H1 (cell line): ENCODE measurements at regions not wholly inside any gene's neighbourhood (a gene's known extent, or its start where the extent isn't known, plus 50 kb on each side); places are given as distances from the start of the nearest gene placed in this dataset.

Source experiments
- CTCF ChIA-PET: fragments of 300-600 bp; sonication (Branson Sonifier 250); formaldehyde crosslinking; loops from one replicate; lab custom pipeline; 2021; ENCODE audit not compliant: partially characterized antibody; lab: Charles Lee
- POLR2A ChIA-PET: fragments of 300-600 bp; sonication (Branson Sonifier 250); formaldehyde crosslinking; loops from one replicate; lab custom pipeline; 2021; ENCODE audit warnings: inconsistent platforms; ENCODE audit not compliant: partially characterized antibody; lab: Charles Lee
- DNase-seq, 2 experiments: peaks; one replicate each; pipeline versions ENCODE4 v3.0.0 to v3.0.0-alpha.2; 2010 to 2022; ENCODE audit warnings: low spot score in 2 of 2, low read depth in 1 of 2, mixed read lengths in 1 of 2
- FAIRE-seq: peaks from 2 replicates; lab custom pipeline; 2011; peaks lifted over from hg19 to GRCh38; lab: Jason Lieb, UNC
- H2AFZ ChIP-seq: 2 replicates; pipeline ENCODE4 v1.8.1; 2012; ENCODE audit warnings: low read length, inconsistent platforms
- H2AK5ac ChIP-seq: 2 replicates; pipeline ENCODE4 v1.6.1; 2013; ENCODE audit warnings: low read depth, low read length
- H2BK120ac ChIP-seq: replicated peaks from 2 replicates; pipeline ENCODE3; 2013; ENCODE audit warnings: low read depth, low read length, inconsistent platforms
- H2BK12ac ChIP-seq: 2 replicates; pipeline ENCODE4 v1.6.1; 2013; ENCODE audit warnings: low read depth, low read length
- H2BK15ac ChIP-seq: 2 replicates; pipeline ENCODE4 v1.6.1; 2013; ENCODE audit warnings: low read length
- H2BK20ac ChIP-seq: 2 replicates; pipeline ENCODE4 v1.6.1; 2013; ENCODE audit warnings: low read length
- H2BK5ac ChIP-seq: 2 replicates; pipeline ENCODE4 v1.6.1; 2013; ENCODE audit warnings: low read depth, low read length
- H3K14ac ChIP-seq: 2 replicates; pipeline ENCODE4 v1.6.1; 2013; ENCODE audit warnings: inconsistent platforms; ENCODE audit not compliant: insufficient read length
- H3K18ac ChIP-seq: 2 replicates; pipeline ENCODE4 v1.6.1; 2013; ENCODE audit warnings: low read length; ENCODE audit errors: extremely low read depth
- H3K23ac ChIP-seq: 2 replicates; pipeline ENCODE4 v1.6.1; 2013; ENCODE audit warnings: inconsistent platforms; ENCODE audit not compliant: insufficient read length
- H3K23me2 ChIP-seq: 2 replicates; pipeline ENCODE4 v1.6.1; 2013; ENCODE audit warnings: low read depth, low read length
- H3K27ac ChIP-seq: 2 replicates; pipeline ENCODE4 v1.6.1; 2011; ENCODE audit warnings: low read depth, low read length, inconsistent platforms
- H3K27me3 ChIP-seq, 4 experiments: replicated peaks in 1 of 4; 1 replicate in 1 of 4; 2 replicates in 3 of 4; pipeline versions ENCODE4 v1.6.1 to v1.8.1; 2011 to 2013; ENCODE audit warnings: low read length in 3 of 4, mild to moderate bottlenecking in 3 of 4, inconsistent platforms in 2 of 4, mixed read lengths in 2 of 4, moderate library complexity in 1 of 4; ENCODE audit not compliant: control insufficient read depth in 3 of 4, insufficient read depth in 3 of 4; ENCODE audit errors: extremely low read depth in 1 of 4
- H3K36me3 ChIP-seq, 4 experiments: 2 replicates each; pipeline versions ENCODE4 v1.6.1 to v1.8.1; 2011 to 2013; ENCODE audit warnings: mild to moderate bottlenecking in 4 of 4, low read length in 3 of 4, moderate library complexity in 2 of 4, control low read depth in 1 of 4, inconsistent platforms in 1 of 4; ENCODE audit not compliant: insufficient read depth in 4 of 4, control insufficient read depth in 2 of 4
- H3K4ac ChIP-seq: replicated peaks from 2 replicates; pipeline ENCODE3; 2013; ENCODE audit warnings: low read length, low read depth, mixed read lengths, inconsistent platforms; ENCODE audit not compliant: insufficient read length
- H3K4me1 ChIP-seq, 4 experiments: replicated peaks in 1 of 4; 1 replicate in 1 of 4; 2 replicates in 3 of 4; pipeline versions ENCODE4 v1.6.1 to v1.8.1; 2011 to 2013; ENCODE audit warnings: low read length in 3 of 4, inconsistent platforms in 2 of 4, mixed read lengths in 1 of 4; ENCODE audit not compliant: insufficient read depth in 4 of 4, control insufficient read depth in 3 of 4
- H3K4me2 ChIP-seq, 2 experiments: 2 replicates each; pipeline versions ENCODE4 v1.6.1 to v1.8.1; 2011 to 2013; ENCODE audit warnings: low read depth in 2 of 2, low read length in 2 of 2, control low read depth in 1 of 2, inconsistent platforms in 1 of 2, mild to moderate bottlenecking in 1 of 2; ENCODE audit not compliant: insufficient read depth in 1 of 2
- H3K4me3 ChIP-seq, 4 experiments: fragments of 200-600, 300-600 bp in 1 of 4; sonication (generic), shearing (Covaris generic), sonication (Bioruptor Twin) in 1 of 4; 2 replicates each; pipeline versions ENCODE4 v1.5.1 to v1.8.1; 2011 to 2016; ENCODE audit warnings: low read length in 4 of 4, low read depth in 3 of 4, control low read depth in 2 of 4, inconsistent platforms in 2 of 4, mild to moderate bottlenecking in 2 of 4, mixed read lengths in 1 of 4, moderate library complexity in 1 of 4; ENCODE audit not compliant: insufficient read depth in 2 of 4; ENCODE audit errors: extremely low read depth in 1 of 4
- H3K56ac ChIP-seq: replicated peaks from 2 replicates; pipeline ENCODE3; 2013; ENCODE audit warnings: low read depth, mild to moderate bottlenecking, mixed read lengths, low read length, inconsistent platforms; ENCODE audit not compliant: insufficient read length
- H3K79me1 ChIP-seq: 2 replicates; pipeline ENCODE4 v1.6.1; 2013; ENCODE audit warnings: low read depth, low read length, control low read depth
- H3K79me2 ChIP-seq, 2 experiments: 2 replicates each; pipeline versions ENCODE4 v1.6.1 to v1.8.1; 2012 to 2013; ENCODE audit warnings: low read length in 2 of 2, mild to moderate bottlenecking in 2 of 2, inconsistent platforms in 1 of 2; ENCODE audit not compliant: insufficient read depth in 2 of 2, control insufficient read depth in 1 of 2
- H3K9ac ChIP-seq, 4 experiments: replicated peaks in 1 of 4; 1 replicate in 1 of 4; 2 replicates in 3 of 4; pipeline versions ENCODE4 v1.6.1 to v1.8.1; 2011 to 2013; ENCODE audit warnings: low read depth in 3 of 4, low read length in 3 of 4, control low read depth in 2 of 4, mild to moderate bottlenecking in 2 of 4, moderate library complexity in 2 of 4, inconsistent platforms in 1 of 4; ENCODE audit errors: extremely low read depth in 1 of 4
- H3K9me3 ChIP-seq, 2 experiments: 2 replicates each; pipeline versions ENCODE4 v1.6.1 to v1.8.1; 2012 to 2013; ENCODE audit warnings: mild to moderate bottlenecking in 2 of 2, moderate library complexity in 2 of 2, control low read depth in 1 of 2, inconsistent platforms in 1 of 2, low read depth in 1 of 2, low read length in 1 of 2, mixed read lengths in 1 of 2; ENCODE audit not compliant: insufficient read depth in 2 of 2
- H4K20me1 ChIP-seq, 2 experiments: replicated peaks in 1 of 2; 2 replicates each; pipeline versions ENCODE3 to v1.8.1; 2011 to 2013; ENCODE audit warnings: inconsistent platforms in 2 of 2, low read length in 2 of 2, mild to moderate bottlenecking in 1 of 2; ENCODE audit not compliant: insufficient read depth in 2 of 2, control insufficient read depth in 1 of 2
- H4K5ac ChIP-seq: 2 replicates; pipeline ENCODE4 v1.6.1; 2013; ENCODE audit warnings: low read length, low read depth, mixed read lengths, inconsistent platforms; ENCODE audit not compliant: insufficient read length
- H4K8ac ChIP-seq: 2 replicates; pipeline ENCODE4 v1.8.0; 2013; ENCODE audit warnings: mild to moderate bottlenecking, moderate library complexity, low read length, inconsistent platforms; ENCODE audit not compliant: insufficient read depth; ENCODE audit errors: extremely low read depth
- H4K91ac ChIP-seq: replicated peaks from 2 replicates; pipeline ENCODE3; 2013; ENCODE audit warnings: low read length, mixed read lengths, inconsistent platforms; ENCODE audit not compliant: insufficient read length
- CEBPB ChIP-seq: IDR thresholded peaks from 2 replicates; pipeline ENCODE4 v1.6.1; 2012; ENCODE audit warnings: low read depth, low read length
- CHD1 ChIP-seq: IDR thresholded peaks from 2 replicates; pipeline ENCODE4 v1.6.1; 2012; ENCODE audit warnings: low read depth, low read length, improper control_type of control experiment
- EZH2 ChIP-seq: fragments of 200-600 bp; sonication (generic); IDR thresholded peaks from 2 replicates; pipeline ENCODE4 v1.7.1; 2012; ENCODE audit warnings: low read depth, mild to moderate bottlenecking, moderate library complexity, low read length, inconsistent platforms; ENCODE audit not compliant: severe bottlenecking
- GTF2F1 ChIP-seq: IDR thresholded peaks from 2 replicates; pipeline ENCODE4 v1.6.1; 2012; ENCODE audit warnings: low read depth, low read length, improper control_type of control experiment, borderline replicate concordance
- HDAC2 ChIP-seq, 2 experiments: fragments of 300-600 bp in 1 of 2; sonication (generic) in 1 of 2; IDR thresholded peaks; 2 replicates each; pipeline ENCODE4 v1.6.1; 2011 to 2012; ENCODE audit warnings: low read depth in 2 of 2, low read length in 2 of 2, mild to moderate bottlenecking in 2 of 2, moderate library complexity in 2 of 2, borderline replicate concordance in 1 of 2, inconsistent platforms in 1 of 2
- RNF2 ChIP-seq: fragments of 200-900, 300-1000 bp; sonication (generic); IDR thresholded peaks from 2 replicates; pipeline ENCODE4 v1.7.1; 2016; ENCODE audit warnings: borderline replicate concordance, low read depth, mild to moderate bottlenecking, antibody characterized with exemption, low read length; ENCODE audit not compliant: poor library complexity, severe bottlenecking; ENCODE audit errors: missing control alignments
- SAP30 ChIP-seq: fragments of 300-600 bp; sonication (generic); IDR thresholded peaks from 2 replicates; pipeline ENCODE4 v1.7.1; 2012; ENCODE audit warnings: low read length, moderate library complexity, mild to moderate bottlenecking, inconsistent platforms; ENCODE audit not compliant: insufficient read depth, insufficient replicate concordance
- SIRT6 ChIP-seq: IDR thresholded peaks from one replicate; pipeline ENCODE4 v1.7.1; 2012; ENCODE audit warnings: low read length, inconsistent platforms
- SUZ12 ChIP-seq: fragments of 200-600 bp; sonication (generic); IDR thresholded peaks from 2 replicates; pipeline ENCODE4 v1.6.1; 2012; ENCODE audit warnings: mild to moderate bottlenecking, inconsistent platforms, low read length, moderate library complexity, mixed read lengths
- TCF12 ChIP-seq: IDR thresholded peaks from 2 replicates; pipeline ENCODE4 v1.6.1; 2011; ENCODE audit warnings: low read depth, mild to moderate bottlenecking, low read length
- YY1 ChIP-seq: IDR thresholded peaks from 2 replicates; pipeline ENCODE4 v1.6.1; 2011; ENCODE audit warnings: low read depth, mild to moderate bottlenecking, low read length
- WGBS, 2 experiments: shearing (Covaris generic) in 1 of 2; methylation state at CpG; one replicate each; pipeline versions ENCODE4 v1.1.6 to v1.1.7; 2013 to 2015; ENCODE audit warnings: low lambda C conversion rate in 2 of 2, mixed read lengths in 2 of 2, inconsistent platforms in 1 of 2, low coverage in 1 of 2, missing lambda C conversion rate in 1 of 2; ENCODE audit not compliant: insufficient replicate concordance in 2 of 2, insufficient coverage in 1 of 2, insufficient read length in 1 of 2; ENCODE audit errors: extremely low coverage in 1 of 2, missing lambda C conversion rate in 1 of 2; 5-methylcytosine and 5-hydroxymethylcytosine counted together

DNA sequence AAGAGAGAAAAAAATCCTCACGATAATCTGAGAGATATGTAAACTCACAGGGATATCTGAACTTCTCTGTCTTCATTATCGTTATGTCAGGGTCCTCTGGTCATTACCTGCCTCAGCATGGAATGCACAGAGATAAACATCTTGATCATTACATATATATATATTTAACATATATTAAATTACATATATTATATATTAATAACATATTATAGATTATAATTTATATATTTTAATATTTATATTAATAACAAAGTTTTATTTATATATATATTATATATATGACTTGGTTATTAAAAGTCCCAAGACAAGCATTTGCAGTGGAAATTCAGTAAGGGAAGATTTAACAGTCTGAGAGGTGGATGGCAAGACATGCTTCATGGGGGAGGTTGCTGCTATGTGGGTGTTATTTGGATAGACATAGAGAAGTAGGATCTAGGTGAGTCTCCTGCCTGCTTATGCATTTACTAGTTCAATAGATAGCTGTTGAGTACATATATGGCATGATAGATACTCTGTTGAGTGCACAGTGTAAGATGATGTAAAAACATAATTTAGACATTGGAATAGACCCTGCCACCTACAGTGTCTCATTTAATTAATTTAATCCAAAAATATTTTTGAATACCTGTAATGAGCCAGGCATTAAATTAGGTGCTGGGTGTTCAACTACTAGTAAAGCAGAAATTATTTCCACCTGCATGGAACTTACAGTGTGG lies 255.2 kb downstream of the RAD51AP2 start:
- H2AK5ac ChIP-seq, result no peak overlapping the region
- H2BK5ac ChIP-seq, result no peak overlapping the region
- no peak overlapping the region for H3K4ac ChIP-seq
- H4K8ac ChIP-seq, result no peak overlapping the region
- no peak overlapping the region for H3K27ac ChIP-seq
- H3K4me2 ChIP-seq, result no peak overlapping the region
- H3K23ac ChIP-seq, result no peak overlapping the region
- no peak overlapping the region for H4K91ac ChIP-seq
- H3K27me3 ChIP-seq, result no peaks in the 10 kb centered on the region
- ChIA-PET POLR2A (no interaction called here), CTCF (no interaction called here)
- no peak for FAIRE-seq
- no peaks in the 10 kb centered on the region for H3K79me1 ChIP-seq
- H2BK120ac ChIP-seq, result no peak overlapping the region
- H3K9me3 ChIP-seq, result no peaks in the 10 kb centered on the region
- H3K4me3 ChIP-seq, result no peak overlapping the region
- no peaks in the 10 kb centered on the region for H3K36me3 ChIP-seq
- TF ChIP-seq HDAC2 (IDR thresholded peaks at IDR 0.05; ENCODE audit: borderline replicate concordance in 1 of 2, low read depth in 2 of 2, low read length in 2 of 2) (no peak), CHD1 (no peak), RNF2 (no peak), SAP30 (no peak), TCF12 (no peak), CEBPB (no peak), SIRT6 (no peak), YY1 (no peak), EZH2 (no peak), SUZ12 (no peak), GTF2F1 (no peak)
- no peaks in the 10 kb centered on the region; a peak in 1 of 7 replicates for H3K4me1 ChIP-seq
- peak overlapping the region; percentile 51; the same call in 1 of the 2 replicates for H2AFZ ChIP-seq
- H4K20me1 ChIP-seq, result no peaks in the 10 kb centered on the region
- no peak overlapping the region for H2BK15ac ChIP-seq
- H2BK20ac ChIP-seq, result no peak overlapping the region
- no peaks in the 10 kb centered on the region for H3K23me2 ChIP-seq
- H3K79me2 ChIP-seq, result no peaks in the 10 kb centered on the region
- no peak overlapping the region for H3K18ac ChIP-seq
- no peak for DNase-seq
- no peak overlapping the region for H3K9ac ChIP-seq
- no peak overlapping the region for H3K56ac ChIP-seq
- H4K5ac ChIP-seq, result no peak overlapping the region
- H3K14ac ChIP-seq, result no peak overlapping the region
- WGBS, 2 experiments, result 85% methylated on average over 2 of the region's 2 CpGs; no CpG with 5 or more reads in 1 of the 2 experiments
- no peak overlapping the region for H2BK12ac ChIP-seq
